ENCODE measurements at regions not wholly inside any gene's neighbourhood (a gene's known extent, or its start where the extent isn't known, plus 50 kb on each side); places are given as distances from the start of the nearest gene placed in this dataset.
"Not testable (repeated sequence)": the region's sequence is repeated elsewhere in the genome, so short reads cannot be mapped to it uniquely, and the experiment has no call there.

GRCh38 chr5:2113348-2114131 lies 230.8 kb upstream of the IRX4 start:
- no peak for DNase-seq

GRCh38 chr5:2112173-2113025 lies 229.7 kb upstream of the IRX4 start:
- no peak for DNase-seq

DNA sequence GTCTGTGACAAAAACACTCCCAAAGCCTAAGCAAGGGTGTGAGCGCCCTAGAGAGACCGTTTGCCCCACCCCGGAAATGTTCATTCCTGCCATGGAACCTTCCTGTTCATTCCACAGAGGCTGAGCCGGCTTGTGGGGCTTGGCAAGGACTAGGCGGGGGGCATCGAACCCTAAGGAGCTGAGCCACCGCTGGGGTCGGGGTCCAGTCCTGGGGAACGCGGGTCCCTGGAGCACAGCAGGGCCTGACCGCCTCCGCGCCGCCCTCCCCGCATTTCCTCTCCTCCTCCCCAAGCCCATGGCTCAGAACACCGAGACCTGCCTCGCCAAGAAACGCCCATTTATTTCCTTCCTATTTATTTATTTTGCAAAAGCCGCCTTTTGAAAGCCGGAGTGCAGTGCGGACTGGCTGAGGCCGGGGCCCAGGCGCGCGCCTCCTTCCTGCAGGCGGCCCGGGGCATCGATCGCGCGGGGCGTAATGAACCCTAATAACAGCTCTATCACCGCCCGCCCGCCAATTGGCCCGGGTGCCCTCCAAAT lies 228.9 kb upstream of the IRX4 start:
- DNase-seq: no peak

GRCh38 chr5:2110934-2111462 lies 228.3 kb upstream of the IRX4 start:
- DNase-seq: no peak

DNA sequence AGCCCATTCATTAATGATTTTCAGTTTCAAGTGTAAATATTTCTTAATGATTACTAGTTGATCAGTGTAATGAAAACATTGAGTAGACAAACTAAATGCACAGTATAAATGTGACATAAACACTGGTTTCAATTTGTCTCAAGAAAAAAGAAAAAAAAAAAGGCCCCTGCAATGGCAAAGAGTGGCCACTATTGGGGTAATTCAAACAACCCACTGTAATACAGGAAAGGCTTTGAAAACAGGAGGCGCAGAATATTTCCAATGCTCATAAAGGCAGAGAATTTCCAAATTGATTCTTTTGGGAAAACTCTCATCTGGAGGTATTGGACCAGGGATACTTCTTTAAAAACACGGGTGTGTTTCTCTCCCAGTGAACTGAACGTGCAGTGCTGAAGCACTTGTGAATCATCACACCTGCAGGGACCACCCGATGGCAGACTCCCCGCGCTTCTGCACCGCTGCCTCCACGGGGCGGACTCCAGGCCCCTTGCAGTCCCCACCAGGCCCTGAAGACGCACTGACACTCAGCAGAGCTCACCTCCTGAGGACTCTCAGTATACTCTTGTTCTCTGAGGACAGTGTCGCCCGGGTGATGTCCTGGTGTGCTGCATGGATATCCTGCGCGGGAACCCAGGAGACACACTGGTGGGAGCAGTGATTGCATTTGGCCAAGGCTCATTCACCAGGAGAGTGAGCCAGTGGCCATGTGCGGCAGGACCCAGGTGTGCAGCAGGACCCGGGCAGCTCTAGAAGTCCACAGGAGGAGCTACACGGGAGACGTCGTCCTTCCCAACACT lies 227.6 kb upstream of the IRX4 start:
- DNase-seq: no peak

GRCh38 chr5:2109566-2109965 lies 226.8 kb upstream of the IRX4 start:
- DNase-seq: no peak

DNA sequence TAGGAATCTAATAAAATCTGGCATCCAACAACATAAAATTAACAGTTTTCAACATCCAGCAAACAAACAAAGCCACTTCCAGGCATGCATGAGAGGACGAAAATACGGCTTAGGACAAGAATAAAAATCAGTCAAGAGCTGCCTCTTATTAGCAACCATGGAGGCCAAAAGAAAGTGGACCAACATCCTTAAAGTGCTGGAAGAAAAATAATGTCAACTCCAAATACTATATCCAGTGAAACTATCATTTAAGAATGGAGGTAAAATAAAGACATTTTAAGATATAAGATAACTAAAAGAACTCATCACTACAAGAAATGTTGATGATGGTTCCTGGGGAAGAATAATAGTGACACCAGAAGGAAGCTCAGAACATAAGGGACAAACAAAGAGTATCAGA lies 224.0 kb upstream of the IRX4 start:
- no peak for DNase-seq

DNA sequence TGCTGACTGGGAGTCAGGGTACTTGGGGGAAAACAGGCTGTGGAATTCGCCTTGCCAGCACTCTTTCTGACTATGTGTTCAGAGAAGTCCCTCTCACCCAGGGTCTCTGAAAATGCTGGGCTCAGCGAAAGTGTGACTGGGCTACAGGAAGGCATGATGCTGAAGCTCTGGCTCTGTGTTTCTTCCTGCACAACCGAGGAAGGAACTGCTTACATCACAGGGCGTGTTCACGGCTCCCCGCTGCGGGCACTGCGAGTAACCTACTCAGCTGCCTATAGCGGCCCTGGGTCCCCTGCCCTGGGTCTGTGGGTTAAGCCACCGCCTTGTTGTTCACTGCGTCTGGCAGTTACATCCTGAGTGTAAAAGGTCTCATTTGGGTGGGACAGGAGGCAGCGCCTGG lies 222.4 kb upstream of the IRX4 start:
- DNase-seq: no peak

DNA sequence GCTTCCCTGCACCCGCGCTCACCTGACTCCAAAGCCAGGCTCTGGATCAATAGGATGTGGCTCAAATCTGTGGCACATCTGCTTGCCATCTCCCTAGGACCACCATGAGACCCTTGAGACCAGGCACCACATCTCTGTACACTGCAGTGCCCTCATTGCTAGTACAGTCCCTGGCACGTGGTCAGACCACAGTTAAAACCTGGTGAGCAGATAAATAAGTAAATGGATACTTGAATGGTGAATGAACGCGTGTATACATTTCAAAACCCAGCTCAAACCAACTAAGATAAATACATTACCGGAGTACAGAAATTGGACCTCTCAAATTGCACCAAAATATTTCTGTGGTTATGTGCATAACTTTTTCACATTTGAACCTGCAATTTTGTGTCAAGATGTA lies 221.2 kb upstream of the IRX4 start:
- DNase-seq: no peak

- DNase-seq: no peak
Observed at GRCh38 chr5:2102819-2103776, 220.4 kb upstream of the IRX4 start.

DNA sequence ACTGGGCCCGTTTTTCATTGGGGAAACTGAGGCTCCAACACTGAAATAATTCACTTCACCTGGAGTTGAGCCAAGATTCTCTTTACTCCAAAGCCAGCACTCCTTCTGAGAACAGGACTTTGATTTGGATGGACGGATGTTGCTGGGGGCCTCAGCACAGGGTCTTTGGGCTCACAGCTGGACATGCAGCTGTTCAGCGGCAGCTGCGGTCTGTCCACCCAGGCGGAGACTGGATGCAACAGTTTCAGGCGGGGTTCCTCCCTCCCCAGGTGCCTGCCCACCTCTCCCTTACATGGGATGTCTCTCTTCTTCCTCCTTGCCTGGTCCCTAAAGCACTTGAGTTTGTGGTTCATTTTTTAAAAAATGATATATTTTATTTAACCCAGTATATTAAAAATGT lies 219.0 kb upstream of the IRX4 start:
- no peak for DNase-seq

DNA sequence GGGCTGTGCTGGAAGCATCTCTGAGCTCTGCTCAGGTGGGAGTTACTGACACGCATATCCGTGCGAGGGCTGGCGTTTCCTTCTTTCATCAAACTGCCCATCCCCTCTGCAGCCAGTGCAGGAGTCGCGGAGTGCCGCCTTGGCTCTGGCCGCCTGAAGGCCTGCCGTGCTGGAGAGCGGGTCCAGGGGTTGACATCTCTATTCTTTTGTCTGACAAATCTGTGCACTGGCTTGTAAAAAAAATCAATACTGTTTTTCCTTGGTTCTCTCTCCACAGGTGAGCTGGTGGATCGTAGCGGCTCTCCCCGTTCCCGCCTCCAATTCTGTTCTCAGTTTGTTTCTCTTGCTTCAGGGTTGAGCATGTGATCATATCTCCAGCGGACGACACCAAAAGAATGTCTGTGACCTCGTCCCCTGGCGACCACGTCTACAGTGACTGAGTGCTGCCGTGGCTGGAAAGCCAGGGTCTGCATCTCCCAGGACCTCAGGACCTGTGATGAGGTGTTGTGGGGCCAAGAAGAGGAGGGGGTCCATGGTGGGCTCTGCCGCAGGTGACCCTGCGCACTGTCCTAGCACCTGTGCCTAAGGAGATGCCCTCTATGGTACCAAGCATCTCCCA lies 214.3 kb upstream of the IRX4 start:
- no peak for DNase-seq

DNA sequence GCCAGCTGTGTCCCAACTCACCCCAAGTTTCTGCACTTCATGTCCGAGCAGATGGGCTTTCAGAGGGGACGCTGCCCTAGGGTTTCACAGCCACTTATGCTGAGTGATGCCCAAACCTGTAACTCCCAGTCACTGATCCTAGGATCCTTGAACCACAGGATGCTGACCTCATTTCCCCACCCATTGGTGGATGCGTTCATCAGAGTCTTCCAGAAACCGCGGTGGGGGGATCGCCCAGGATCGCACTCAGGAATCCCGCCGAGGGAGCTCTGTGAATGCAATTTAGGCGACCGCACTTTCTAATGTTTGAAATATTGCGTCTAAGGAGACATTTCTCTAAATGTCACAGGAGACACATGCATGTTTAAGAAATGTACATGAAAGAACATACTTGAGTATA lies 212.3 kb upstream of the IRX4 start:
- DNase-seq: no peak

DNA sequence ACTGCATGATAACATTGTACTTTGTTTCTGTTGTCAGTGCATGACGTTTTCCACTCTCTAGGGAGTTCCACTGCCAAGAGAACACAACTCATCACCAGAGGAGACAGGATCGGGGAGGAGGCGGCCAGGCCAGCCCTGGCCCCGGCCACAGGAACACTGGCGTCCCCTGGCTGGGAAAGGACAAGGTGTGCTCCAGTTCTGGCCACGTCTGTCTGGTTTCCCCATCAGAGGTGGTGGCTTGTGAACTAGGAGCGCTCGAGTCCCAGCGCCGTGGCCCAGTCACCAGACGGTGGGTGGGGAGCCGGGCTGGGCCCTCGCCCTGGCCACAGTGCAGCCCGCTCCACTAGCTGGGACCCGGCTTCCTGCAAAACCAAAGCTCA lies 211.9 kb upstream of the IRX4 start:
- no peak for DNase-seq

DNA sequence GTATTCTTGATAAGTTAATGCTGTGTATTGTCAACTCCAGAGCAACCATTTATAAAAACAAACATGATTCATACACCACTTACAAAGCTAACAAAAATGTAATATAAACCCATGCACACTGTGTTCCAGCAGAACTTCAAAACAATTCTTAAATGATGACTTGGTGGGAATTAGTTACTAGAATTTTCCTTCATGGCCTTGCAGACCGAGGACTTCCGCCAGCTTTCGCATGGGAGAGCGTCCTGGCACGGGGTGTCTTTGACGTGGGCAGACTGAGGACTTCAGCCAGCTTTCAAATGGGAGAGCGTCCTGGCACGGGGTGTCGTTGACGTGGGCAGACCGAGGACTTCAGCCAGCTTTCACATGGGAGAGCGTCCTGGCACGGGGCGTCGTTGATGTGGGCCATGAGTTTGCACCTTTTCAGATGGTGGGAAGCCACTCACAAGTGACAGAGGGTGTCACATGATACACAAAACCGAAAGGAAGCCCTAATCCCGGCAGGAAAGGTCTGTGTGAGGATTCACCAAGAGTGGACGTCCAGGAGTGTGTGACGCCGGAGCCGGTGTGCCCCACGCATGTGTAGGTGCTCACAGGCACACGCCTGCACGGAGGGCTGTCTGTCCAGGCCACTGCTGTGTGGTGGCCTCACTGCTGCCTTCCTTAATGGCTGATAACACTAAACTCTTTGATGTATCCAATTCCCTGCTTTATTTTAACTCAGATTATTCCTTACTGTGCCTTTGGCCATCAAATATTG lies 211.3 kb upstream of the IRX4 start:
- DNase-seq: no peak

DNA sequence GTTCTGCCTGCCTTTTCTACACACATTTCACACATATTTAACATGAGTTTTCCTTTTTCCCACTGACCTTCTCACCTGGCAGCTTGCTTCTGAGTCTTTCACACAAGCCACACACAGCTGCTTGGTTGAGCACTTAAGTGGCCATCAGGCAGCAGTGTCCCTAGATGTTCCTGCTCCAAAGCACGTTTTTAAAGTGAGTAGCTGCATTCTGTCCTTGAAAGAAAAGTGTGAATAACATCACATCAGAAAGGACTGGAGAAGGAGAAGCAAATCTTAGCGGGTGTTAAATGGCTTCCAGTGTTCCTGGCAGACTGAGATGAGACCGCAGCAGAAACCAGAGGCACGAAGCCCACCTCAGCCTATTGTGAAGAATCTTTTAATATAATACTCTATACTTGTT lies 209.2 kb upstream of the IRX4 start:
- DNase-seq: no peak

GRCh38 chr5:2087980-2088379 lies 205.3 kb upstream of the IRX4 start:
- no peak for DNase-seq

- DNase-seq: no peak
Observed at GRCh38 chr5:2075365-2075764, 192.6 kb upstream of the IRX4 start.

DNA sequence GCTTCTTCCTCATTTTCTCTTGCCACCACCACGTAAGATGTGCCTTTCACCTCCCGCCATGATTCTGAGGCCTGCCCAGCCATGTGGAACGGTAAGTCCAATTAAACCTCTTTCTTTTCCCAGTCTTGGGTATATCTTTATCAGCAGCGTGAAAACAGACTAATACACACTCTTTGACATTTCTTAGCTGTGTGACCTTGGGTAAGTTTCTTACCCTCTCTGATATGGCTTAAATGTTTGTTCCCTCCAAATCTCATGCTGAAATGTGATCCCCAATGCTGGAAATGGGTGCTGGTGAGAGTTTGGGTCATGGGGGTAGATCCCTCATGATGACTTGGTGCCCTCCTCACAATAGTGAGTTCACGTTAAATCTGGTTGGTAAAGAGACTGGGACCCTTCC lies 188.8 kb upstream of the IRX4 start:
- DNase-seq: no peak

GRCh38 chr5:2070787-2071186 lies 188.1 kb upstream of the IRX4 start:
- DNase-seq: not testable (repeated sequence)

DNA sequence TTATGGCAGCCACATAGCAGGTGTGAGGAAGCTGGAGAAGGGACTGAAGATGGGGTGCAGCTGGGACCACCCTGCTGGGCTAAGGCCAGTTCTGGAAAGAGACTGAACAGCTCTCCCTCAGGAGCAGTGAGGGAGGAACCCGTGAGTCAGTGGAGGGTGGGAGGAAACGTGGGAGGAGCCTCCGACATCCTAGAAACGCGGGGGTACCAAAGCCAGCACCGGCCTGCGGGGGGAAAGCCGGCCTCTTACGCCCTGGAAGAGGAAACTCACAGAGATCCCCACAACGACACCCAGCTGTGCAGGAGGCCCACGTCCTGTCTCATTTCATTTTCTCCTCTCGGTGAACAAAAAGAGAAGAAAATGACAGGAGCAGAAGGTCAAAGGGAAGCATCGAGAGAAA lies 185.8 kb upstream of the IRX4 start:
- no peak for DNase-seq
